Skeletal muscle cell (primary cell): ENCODE measurements at regions not wholly inside any gene's neighbourhood (a gene's known extent, or its start where the extent isn't known, plus 50 kb on each side); places are given as distances from the start of the nearest gene placed in this dataset.
"Not testable (repeated sequence)": the region's sequence is repeated elsewhere in the genome, so short reads cannot be mapped to it uniquely, and the experiment has no call there.

Experiments
- DNase-seq: peaks from one replicate; pipeline ENCODE4 v3.0.0-alpha.2; 2010; ENCODE audit warnings: low read depth
- H3K4me3 ChIP-seq: 2 replicates; pipeline ENCODE4 v1.5.1; 2011; ENCODE audit warnings: low read depth, mild to moderate bottlenecking, control low read depth, low read length, moderate library complexity

DNA sequence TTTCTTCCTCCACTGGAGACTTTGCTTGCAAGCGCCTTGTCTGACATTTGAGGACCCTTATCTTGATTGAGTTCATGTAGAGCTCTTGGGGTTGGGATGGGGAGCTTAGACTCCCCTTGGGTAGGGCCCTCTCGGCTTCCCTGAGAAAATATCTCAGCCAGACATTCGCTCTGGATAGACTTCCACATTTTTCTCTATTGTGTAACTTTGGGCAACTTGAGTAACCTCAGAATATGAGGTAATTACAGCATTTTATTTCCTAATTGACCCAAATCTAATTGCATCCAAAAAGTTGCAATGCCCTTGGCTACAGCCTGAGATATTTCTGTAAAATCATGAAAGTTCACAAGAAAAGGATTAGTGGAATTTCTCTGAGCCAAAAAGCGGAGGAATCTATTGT is 102.8 kb upstream of the MXRA5 start:
- DNase-seq: no peak
- no peak overlapping the region for H3K4me3 ChIP-seq

DNA sequence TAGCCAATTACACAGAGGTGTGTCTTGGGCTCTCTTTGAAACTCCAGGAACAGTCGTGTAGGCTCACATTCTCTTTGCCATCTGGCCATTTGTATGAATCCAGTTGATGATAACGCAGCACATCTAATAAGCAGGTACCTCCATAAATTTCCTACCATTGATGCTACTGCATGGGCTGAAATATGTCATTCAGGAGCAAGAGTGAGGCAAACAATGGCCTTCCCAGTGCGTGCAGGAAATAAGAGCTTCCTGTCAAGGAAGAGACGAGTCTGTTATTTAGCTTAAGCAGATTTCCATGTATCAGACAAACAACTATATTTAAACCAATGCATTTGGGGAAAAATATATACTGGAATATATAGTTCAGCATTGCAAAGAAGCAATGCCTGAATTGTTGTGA is 102.1 kb upstream of the MXRA5 start:
- no peak overlapping the region for H3K4me3 ChIP-seq
- no peak for DNase-seq

DNA sequence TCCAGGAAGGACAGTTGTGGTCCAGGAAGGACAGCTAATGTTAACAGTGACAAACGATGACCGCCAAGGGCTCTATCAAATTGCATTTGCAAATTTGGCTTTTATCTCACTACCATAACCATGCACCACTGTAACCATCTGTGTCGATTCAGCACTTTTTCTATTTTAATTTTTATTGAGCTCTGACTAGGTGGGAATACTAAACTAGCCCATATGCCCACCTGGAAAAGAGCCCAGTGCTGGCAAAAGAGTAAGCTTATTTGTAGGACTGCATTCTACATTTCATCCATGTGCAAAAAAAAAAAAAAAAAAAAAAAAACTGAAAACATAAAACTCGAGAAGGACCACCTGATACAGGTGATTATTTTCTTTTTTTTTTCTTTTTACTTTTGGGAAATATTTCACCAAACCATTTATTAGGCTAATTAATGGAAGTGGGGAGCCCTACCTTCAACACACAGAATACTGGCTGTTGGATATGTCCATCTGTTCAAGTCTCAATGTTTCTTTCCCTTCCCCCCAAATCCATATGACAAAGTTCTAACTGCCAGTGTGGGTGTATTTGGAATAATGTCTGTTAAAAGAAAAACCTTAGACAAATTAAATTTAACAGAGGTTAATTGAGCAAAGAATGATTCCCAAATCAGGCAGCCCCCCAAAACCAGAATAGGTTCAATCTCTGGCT is 99.5 kb upstream of the MXRA5 start:
- no peak for DNase-seq

DNA sequence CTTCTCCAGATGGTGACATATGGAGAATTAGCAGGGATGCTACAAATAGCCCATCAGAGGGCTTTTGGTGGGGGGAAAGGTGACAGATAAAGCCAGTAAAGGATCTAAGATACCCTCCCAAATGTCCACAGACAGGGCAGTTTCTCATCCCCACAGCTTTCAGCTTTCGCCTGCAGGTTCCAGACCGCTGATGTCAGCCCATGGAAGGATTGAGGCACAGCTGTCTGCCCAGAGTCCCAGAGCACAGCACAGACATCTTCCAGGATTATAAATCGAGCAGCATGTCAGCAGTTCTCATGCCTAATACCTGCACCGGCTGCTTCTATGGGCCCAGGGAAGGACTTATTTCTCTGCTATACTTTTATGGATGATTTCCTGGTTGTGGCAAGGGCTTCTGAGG is 96.7 kb upstream of the MXRA5 start:
- no peak overlapping the region for H3K4me3 ChIP-seq
- no peak for DNase-seq

More for the DNA sequence above, 99.5 kb upstream of the MXRA5 start:
- no peak overlapping the region for H3K4me3 ChIP-seq

DNA sequence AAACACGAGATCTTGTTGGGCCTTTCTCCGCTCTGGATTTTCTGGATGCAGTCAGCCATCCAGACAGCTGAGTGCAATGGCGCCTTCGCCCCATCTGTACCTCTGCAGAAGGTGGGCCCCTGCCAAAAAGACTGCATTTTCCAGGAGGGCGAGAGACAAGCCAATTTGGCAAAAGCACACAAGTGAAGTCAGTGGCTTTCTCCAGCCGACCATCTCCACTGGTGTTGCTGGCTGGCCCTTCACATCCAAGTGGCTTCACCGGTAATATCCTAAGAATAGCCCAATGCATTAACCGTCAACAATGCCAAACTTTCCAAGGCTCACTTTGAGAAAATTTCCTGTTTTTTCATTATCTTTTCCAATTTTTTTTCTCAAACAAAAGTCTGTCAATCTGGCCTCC is 96.2 kb upstream of the MXRA5 start:
- no peak for DNase-seq
- no peak overlapping the region for H3K4me3 ChIP-seq

DNA sequence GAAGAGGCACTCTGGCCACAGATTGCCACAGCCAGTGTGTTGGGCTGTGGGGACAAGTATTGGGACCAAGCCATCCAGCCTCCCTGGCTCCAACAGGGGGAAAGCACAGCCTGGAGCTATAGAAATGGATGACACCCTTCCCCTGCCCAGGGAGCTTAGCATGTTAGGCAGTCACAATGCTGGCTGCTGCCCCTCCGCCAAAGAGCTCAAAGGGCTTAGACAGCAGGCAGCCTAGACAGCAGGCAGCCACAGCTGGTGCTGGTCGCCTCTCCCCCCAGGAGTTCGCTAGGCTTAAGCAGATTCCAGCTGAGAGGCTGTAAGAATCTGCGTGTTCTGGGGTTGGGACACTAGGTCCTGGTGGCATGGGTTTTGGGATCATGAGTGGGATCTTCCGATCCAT is 94.5 kb upstream of the MXRA5 start:
- no peak overlapping the region for H3K4me3 ChIP-seq
- DNase-seq: no peak

DNA sequence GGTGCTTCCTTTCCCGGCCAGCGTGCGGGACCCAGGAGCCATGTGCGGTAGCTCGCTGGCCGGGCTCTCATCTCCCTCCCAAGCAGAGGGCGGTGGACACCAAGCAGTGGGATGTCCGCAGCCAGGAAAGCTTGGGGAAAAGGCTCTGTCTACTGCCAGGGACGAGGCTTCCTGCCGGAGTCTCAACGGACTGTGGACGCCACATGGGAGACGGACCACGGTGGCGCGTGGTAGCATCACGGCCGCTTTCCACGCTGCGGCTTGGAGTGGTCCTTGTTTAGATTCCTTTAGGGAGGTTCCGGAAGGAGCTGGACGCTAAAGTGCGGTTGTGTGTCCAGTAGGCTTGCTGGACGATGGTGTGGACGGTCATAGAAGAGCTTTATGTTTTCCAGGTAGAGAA is 89.5 kb upstream of the MXRA5 start:
- H3K4me3 ChIP-seq, DNase-seq: not testable (repeated sequence)

DNA sequence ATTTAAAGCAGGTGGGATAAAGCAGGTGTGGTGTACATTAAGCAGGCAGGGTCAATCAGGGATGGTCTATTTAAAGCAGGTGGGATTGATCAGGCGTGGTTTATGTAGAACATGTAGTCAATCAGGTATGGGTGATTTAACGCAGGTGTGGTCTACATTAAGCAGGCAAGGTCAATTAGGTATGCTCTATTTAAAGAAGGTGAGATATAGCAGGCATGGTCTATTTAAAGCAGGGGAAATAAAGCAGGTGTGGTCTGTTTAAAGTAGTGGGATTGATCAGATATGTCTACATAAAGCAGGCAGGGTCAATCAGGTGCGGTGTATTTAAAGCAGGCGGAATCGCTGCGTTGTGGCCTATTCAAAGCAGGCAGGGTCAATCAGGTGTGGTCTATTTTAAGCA is 88.6 kb upstream of the MXRA5 start:
- H3K4me3 ChIP-seq: no peak overlapping the region
- DNase-seq: no peak

DNA sequence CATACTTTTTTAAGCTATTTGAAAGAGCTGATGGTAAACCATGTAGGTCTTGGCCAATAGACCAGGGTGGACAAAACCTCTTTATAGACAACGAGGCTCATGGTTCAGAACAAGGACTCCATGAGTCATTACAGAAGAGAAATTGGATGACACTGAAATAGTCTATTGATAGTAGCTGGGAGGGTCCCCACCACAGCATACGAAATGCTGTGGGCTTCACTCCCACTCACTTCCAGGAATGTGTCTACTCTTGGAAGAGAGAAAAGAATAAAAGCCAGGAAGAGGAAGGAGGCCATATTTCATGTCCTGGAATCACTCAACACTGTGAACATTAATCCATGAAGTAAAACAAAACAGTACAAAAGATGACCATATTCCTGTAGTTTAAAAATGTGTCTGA is 82.3 kb upstream of the MXRA5 start:
- H3K4me3 ChIP-seq: no peak overlapping the region
- no peak for DNase-seq

DNA sequence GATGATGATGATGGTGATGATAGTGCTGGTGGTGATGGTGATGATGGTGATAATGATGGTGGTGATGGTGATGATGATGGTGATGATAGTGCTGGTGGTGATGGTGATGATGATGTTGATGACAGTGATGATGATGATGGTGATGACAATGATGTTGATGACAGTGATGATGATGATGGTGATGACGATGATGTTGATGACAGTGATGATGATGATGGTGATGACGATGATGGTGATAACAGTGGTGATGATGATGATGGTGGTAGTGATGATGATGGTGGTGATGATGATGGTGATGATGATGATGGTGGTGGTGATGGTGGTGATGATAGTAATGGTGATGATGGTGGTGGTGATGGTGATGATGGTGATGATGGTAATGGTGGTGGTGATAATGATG is 80.1 kb upstream of the MXRA5 start:
- no peak for DNase-seq
- no peak overlapping the region for H3K4me3 ChIP-seq

DNA sequence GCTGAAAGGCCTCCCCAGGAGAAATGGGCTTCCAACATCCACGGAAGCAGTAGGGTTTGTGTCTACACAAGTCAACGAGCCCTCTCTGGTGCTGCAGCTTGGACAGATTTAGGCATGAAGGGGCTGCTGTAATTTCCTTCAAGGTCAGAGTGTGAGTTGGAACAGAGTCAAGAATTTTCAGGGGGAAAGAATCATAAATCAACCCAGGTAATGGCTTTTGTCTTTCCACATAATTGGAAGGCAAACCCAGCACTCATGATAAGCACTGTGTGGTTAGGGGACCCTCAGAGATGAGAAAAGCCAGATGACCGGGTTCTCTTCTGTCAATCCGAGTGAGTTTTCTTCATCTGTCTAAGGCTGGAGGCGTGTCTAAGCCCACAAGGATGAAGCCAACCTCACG is 78.6 kb upstream of the MXRA5 start:
- no peak for DNase-seq
- no peak overlapping the region for H3K4me3 ChIP-seq

DNA sequence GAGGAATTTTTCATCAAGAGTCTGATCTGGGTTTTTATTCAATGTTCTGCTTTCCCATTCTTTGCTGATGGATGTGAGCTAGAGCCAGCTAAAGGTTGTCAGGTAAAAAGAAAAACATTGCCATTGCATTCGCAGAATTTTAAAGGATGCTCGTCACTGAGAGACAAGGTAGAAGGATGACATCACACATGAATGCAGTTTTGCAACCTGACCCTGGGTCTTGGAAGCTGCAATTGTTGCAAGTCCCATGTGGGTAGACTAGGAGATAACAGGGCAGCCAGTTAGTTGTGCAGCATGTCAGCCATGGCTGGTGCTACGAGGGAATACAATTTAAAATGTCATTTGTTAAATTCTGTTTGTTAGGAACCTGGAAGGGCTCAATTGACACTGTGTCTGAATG is 73.9 kb upstream of the MXRA5 start:
- H3K4me3 ChIP-seq: no peak overlapping the region
- no peak for DNase-seq

DNA sequence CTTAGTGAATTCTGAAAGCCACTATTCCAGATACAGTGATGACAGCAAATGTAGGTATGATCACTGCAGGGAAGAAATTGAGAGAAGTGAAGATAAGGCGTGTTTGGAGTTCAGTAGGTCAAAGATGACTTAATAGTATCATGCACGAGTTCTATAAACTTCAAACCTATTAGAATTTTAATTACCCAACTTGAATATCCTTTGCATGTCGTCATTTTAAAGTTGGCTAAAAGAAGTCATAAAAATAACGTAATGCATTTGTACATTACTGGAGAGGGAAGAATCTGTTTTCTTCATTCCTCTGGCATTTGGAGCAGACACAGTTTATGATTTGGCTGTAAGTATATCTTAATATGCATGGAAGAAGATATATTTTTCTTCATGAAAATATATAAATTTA is 68.6 kb upstream of the MXRA5 start:
- DNase-seq: no peak

DNA sequence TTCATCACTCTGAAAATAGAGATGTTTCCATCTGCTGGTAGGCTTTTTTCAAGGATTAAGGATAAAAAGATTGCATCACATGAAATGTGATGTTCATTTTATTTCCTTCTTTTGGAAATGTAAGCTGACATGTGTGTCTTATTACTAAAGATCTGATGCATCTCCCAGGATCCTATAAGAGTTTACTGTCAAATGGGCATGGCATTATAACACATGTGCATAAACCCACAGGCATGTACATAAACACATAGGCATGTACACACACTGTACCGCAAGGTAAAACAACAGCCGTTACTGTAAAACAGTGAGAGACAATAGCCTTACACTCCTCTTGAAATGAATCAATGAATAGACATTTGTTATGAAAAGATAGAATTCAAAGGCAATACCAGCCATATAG is 65.2 kb upstream of the MXRA5 start:
- not testable (repeated sequence) for H3K4me3 ChIP-seq, DNase-seq

More for the DNA sequence above, 68.6 kb upstream of the MXRA5 start:
- H3K4me3 ChIP-seq: no peak overlapping the region

DNA sequence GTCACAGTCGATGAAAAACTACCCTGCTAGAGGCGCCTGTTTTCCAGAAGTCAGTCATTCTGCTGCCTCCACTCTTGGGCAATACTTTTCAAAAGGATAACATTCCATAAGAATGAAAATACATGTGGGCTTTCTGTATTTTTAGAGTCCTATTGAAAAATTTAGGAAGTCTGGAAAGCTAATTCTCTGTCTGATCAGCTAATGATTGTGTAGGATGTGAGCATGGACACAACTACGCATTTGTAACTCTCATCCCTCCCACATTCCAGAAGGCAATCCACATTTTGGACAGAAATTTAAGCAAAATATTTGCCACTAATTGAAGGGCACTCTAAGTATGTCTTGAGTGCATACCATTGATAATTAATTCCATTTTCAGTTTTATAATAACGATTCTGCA is 63.5 kb upstream of the MXRA5 start:
- not testable (repeated sequence) for DNase-seq, H3K4me3 ChIP-seq

DNA sequence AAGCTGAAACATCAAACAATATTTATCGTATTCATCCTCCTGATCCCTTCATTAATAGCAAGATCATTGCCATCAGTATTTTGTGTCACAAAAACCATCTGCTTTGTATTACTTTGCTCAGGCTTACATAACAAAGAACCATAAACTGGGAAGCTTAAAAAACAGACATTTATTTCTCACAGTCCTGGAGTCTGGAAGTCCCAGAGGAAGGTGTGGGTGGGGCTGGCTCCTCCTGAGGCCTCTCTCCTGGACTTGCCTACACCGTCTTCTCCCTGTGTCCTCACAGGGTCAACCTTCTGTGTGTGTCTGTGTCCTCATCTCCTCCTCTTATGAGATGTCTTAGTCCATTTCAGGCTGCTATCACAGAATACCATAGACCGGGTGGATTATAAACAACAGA is 61.3 kb upstream of the MXRA5 start:
- H3K4me3 ChIP-seq: no peak overlapping the region
- DNase-seq: no peak

DNA sequence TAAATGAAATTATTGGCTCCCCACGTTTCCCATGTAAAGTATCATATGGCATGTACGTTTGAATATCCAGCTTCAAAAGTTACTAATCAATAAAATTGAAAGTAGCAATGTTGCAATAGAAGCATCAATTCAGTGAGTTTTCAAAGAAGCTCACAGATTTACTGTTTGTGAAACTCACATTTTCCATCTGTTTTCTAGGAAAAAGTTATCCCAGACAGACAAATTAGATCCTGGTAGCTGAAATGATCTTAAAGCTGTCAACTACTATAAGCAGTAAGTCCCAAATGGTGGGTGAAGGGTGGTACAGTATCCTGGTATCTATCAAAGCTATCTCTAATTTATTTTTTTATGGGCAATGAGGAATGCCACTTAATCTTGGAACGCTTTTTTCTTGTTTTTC is 60.7 kb upstream of the MXRA5 start:
- no peak for DNase-seq
- no peak overlapping the region for H3K4me3 ChIP-seq

DNA sequence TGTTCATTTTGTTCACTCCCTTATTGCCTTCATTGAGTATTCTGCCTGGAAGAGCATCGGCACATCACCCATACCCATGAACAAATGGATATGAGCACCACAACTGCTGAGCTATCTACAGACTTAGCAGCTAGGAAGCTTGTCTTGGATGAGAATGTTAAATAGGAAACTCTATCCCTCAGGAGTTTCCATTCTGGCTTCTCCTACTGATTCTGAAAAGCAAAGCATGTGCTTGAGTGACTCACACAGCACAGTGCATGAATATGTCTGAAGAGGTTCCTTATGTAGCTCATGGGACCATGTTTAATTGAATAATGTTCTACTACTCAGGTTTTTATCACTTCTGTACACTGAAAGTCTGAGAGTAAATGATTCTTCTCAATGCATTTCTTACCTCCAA is 57.3 kb upstream of the MXRA5 start:
- no peak for DNase-seq

More for the DNA sequence above, 57.3 kb upstream of the MXRA5 start:
- no peak overlapping the region for H3K4me3 ChIP-seq
